CD14-positive monocyte (primary cell): ENCODE measurements at regions not wholly inside any gene's neighbourhood (a gene's known extent, or its start where the extent isn't known, plus 50 kb on each side); places are given as distances from the start of the nearest gene placed in this dataset.

Experiments
- DNase-seq, 3 donors: peaks; one replicate each; pipeline ENCODE4 v3.0.0-alpha.2; 2011 to 2022
- H2AFZ ChIP-seq: 2 replicates; pipeline ENCODE4 v1.6.0; 2012; ENCODE audit warnings: mild to moderate bottlenecking, low read depth, low read length, inconsistent platforms; ENCODE audit not compliant: insufficient read depth, poor library complexity, severe bottlenecking
- H3K27ac ChIP-seq, 2 donors: 1 replicate in 1 of 2; 2 replicates in 1 of 2; pipeline ENCODE4 v1.5.1; 2012 to 2013; ENCODE audit warnings: low read length in 2 of 2, control low read depth in 1 of 2, inconsistent platforms in 1 of 2, low read depth in 1 of 2, mild to moderate bottlenecking in 1 of 2
- H3K27me3 ChIP-seq, 2 donors: one replicate each; pipeline versions ENCODE4 v1.6.0 to v1.6.1; 2011 to 2013; ENCODE audit warnings: low read length in 2 of 2; ENCODE audit not compliant: control insufficient read depth in 2 of 2, insufficient read depth in 2 of 2
- H3K36me3 ChIP-seq, 2 donors: replicated peaks in 1 of 2; 1 replicate in 1 of 2; 2 replicates in 1 of 2; pipeline versions ENCODE4 v1.5.1 to v1.6.1; 2012 to 2013; ENCODE audit warnings: low read length in 2 of 2, control low read depth in 1 of 2, inconsistent platforms in 1 of 2, mild to moderate bottlenecking in 1 of 2; ENCODE audit not compliant: insufficient read depth in 2 of 2, control insufficient read depth in 1 of 2
- H3K4me1 ChIP-seq, 2 donors: 1 replicate in 1 of 2; 2 replicates in 1 of 2; pipeline versions ENCODE4 v1.5.1 to v1.6.1; 2012 to 2013; ENCODE audit warnings: low read length in 2 of 2, control low read depth in 1 of 2, inconsistent platforms in 1 of 2, mild to moderate bottlenecking in 1 of 2, moderate library complexity in 1 of 2; ENCODE audit not compliant: insufficient read depth in 2 of 2, control insufficient read depth in 1 of 2
- H3K4me2 ChIP-seq: replicated peaks from 2 replicates; pipeline ENCODE3; 2012; ENCODE audit warnings: low read length, moderate library complexity, mild to moderate bottlenecking; ENCODE audit not compliant: poor library complexity, severe bottlenecking; ENCODE audit errors: extremely low read depth
- H3K4me3 ChIP-seq, 3 experiments: fragments of 200-600 bp in 1 of 3; sonication (generic) in 1 of 3; replicated peaks in 1 of 3; 1 replicate in 2 of 3; 2 replicates in 1 of 3; pipeline ENCODE4 v1.5.1; 2011 to 2013; ENCODE audit warnings: low read length in 3 of 3, mild to moderate bottlenecking in 3 of 3, control low read depth in 2 of 3, low read depth in 2 of 3, inconsistent platforms in 1 of 3, moderate library complexity in 1 of 3
- H3K79me2 ChIP-seq: 2 replicates; pipeline ENCODE4 v1.6.0; 2012; ENCODE audit warnings: mild to moderate bottlenecking, control low read depth, inconsistent platforms, low read length, moderate library complexity; ENCODE audit not compliant: insufficient read depth
- H3K9ac ChIP-seq: 2 replicates; pipeline ENCODE4 v1.6.0; 2017; ENCODE audit warnings: low read length, mild to moderate bottlenecking; ENCODE audit not compliant: insufficient read depth, poor library complexity, severe bottlenecking
- H3K9me3 ChIP-seq, 2 donors: replicated peaks in 1 of 2; 1 replicate in 1 of 2; 2 replicates in 1 of 2; pipeline versions ENCODE4 v1.5.1 to v1.6.1; 2012 to 2013; ENCODE audit warnings: low read length in 2 of 2, control low read depth in 1 of 2; ENCODE audit not compliant: control insufficient read depth in 1 of 2, insufficient read depth in 1 of 2
- H4K20me1 ChIP-seq: 2 replicates; pipeline ENCODE4 v1.6.0; 2012; ENCODE audit warnings: mild to moderate bottlenecking, low read length, control low read depth, moderate library complexity; ENCODE audit not compliant: insufficient read depth
- H3K27ac Mint-ChIP-seq, 7 donors: one replicate each; pipeline ENCODE4 v1.8.0; 2020; ENCODE audit warnings: mild to moderate bottlenecking in 7 of 7, mixed read lengths in 7 of 7, moderate library complexity in 6 of 7, inconsistent platforms in 2 of 7
- H3K27me3 Mint-ChIP-seq, 3 donors: one replicate each; pipeline ENCODE4 v1.8.0; 2021 to 2022; ENCODE audit warnings: low read depth in 3 of 3, mild to moderate bottlenecking in 3 of 3, mixed read lengths in 3 of 3, moderate library complexity in 3 of 3, inconsistent platforms in 1 of 3
- H3K36me3 Mint-ChIP-seq, 2 donors: one replicate each; pipeline ENCODE4 v1.8.0; 2020; ENCODE audit warnings: mixed read lengths in 2 of 2, inconsistent platforms in 1 of 2, mild to moderate bottlenecking in 1 of 2
- H3K4me1 Mint-ChIP-seq: one replicate; pipeline ENCODE4 v1.8.0; 2020; ENCODE audit warnings: mild to moderate bottlenecking, mixed read lengths
- H3K4me3 Mint-ChIP-seq, 2 donors: one replicate each; pipeline ENCODE4 v1.8.0; 2020; ENCODE audit warnings: mild to moderate bottlenecking in 2 of 2, mixed read lengths in 2 of 2, moderate library complexity in 1 of 2
- H3K9me3 Mint-ChIP-seq, 7 donors: one replicate each; pipeline ENCODE4 v1.8.0; 2020 to 2022; ENCODE audit warnings: mixed read lengths in 7 of 7, mild to moderate bottlenecking in 6 of 7, moderate library complexity in 6 of 7, inconsistent platforms in 2 of 7
- WGBS: methylation state at CpG from one replicate; pipeline ENCODE4 v1.1.5; 2013; ENCODE audit warnings: missing lambda C conversion rate; ENCODE audit not compliant: insufficient coverage; 5-methylcytosine and 5-hydroxymethylcytosine counted together
- intact Hi-C, 2 donors: fragments of 100-400 bp; cut with micrococcal nuclease; formaldehyde crosslinking; loops; one replicate each; pipeline versions ENCODE4 v1.15.0 to v1.15.1; 2023
- TF ChIP-seq, protein P1 (sequence below): fragments of 200-600 bp; IDR thresholded peaks from one replicate; pipeline ENCODE4 v1.8.0; 2022; ENCODE audit warnings: antibody characterized with exemption, mild to moderate bottlenecking

DNA sequence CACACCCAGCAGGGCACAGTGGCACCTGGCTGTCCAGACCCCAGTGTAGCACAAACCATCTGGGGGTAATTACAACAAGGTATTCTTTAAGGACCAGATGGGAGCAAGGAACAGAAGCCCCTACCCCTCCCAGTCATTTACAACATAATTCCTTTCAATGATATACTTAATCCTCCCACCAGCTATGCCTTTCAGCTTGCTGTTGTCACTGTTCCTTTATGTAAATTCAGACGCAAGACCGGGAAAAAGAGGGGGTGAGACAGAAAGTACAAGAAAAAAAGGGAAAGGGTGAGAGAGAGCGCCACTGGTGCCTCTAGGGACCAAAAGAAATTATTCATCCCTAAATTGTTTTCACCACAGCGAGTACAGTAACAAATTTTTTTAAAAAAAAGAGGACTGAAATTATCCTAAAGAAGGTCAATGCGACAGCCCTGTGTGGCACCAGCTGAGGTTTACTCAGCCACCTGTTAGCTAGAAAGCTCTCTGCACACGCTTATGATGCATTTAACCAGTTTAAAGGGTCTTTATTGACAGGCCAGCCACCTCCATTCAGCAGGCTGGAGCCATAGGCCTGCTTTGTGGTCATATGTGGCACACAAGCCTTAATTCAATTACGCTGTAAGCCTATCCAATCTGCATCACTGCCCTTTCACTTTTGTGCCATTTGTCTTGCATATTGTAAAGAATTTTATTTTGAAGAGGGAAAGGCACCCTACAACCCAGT, 210.2 kb upstream of the ISL1 start:
- no peaks in the 10 kb centered on the region for H3K79me2 ChIP-seq
- H3K4me2 ChIP-seq = no peak overlapping the region
- H3K27ac ChIP-seq = no peak overlapping the region
- H3K27me3 Mint-ChIP-seq = no peaks in the 10 kb centered on the region
- no peak for DNase-seq
- H3K4me3 ChIP-seq = no peak overlapping the region
- intact Hi-C loops = no loop called here
- no peaks in the 10 kb centered on the region for H3K9me3 ChIP-seq
- no peaks in the 10 kb centered on the region for H4K20me1 ChIP-seq
- H3K4me1 Mint-ChIP-seq = no peaks in the 10 kb centered on the region
- no peaks in the 10 kb centered on the region for H3K36me3 ChIP-seq
- no peaks in the 10 kb centered on the region for H3K36me3 Mint-ChIP-seq
- 42% methylated on average over 3 of the region's 7 CpGs for WGBS
- H3K27me3 ChIP-seq = no peaks in the 10 kb centered on the region
- H3K9me3 Mint-ChIP-seq = no peaks in the 10 kb centered on the region
- TF ChIP-seq, protein P1, sequence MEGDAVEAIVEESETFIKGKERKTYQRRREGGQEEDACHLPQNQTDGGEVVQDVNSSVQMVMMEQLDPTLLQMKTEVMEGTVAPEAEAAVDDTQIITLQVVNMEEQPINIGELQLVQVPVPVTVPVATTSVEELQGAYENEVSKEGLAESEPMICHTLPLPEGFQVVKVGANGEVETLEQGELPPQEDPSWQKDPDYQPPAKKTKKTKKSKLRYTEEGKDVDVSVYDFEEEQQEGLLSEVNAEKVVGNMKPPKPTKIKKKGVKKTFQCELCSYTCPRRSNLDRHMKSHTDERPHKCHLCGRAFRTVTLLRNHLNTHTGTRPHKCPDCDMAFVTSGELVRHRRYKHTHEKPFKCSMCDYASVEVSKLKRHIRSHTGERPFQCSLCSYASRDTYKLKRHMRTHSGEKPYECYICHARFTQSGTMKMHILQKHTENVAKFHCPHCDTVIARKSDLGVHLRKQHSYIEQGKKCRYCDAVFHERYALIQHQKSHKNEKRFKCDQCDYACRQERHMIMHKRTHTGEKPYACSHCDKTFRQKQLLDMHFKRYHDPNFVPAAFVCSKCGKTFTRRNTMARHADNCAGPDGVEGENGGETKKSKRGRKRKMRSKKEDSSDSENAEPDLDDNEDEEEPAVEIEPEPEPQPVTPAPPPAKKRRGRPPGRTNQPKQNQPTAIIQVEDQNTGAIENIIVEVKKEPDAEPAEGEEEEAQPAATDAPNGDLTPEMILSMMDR = no peak
- no peak overlapping the region for H3K9ac ChIP-seq
- H3K4me3 Mint-ChIP-seq = no peak overlapping the region
- H3K27ac Mint-ChIP-seq = no peak overlapping the region
- H2AFZ ChIP-seq = no peak overlapping the region
- no peaks in the 10 kb centered on the region for H3K4me1 ChIP-seq

DNA sequence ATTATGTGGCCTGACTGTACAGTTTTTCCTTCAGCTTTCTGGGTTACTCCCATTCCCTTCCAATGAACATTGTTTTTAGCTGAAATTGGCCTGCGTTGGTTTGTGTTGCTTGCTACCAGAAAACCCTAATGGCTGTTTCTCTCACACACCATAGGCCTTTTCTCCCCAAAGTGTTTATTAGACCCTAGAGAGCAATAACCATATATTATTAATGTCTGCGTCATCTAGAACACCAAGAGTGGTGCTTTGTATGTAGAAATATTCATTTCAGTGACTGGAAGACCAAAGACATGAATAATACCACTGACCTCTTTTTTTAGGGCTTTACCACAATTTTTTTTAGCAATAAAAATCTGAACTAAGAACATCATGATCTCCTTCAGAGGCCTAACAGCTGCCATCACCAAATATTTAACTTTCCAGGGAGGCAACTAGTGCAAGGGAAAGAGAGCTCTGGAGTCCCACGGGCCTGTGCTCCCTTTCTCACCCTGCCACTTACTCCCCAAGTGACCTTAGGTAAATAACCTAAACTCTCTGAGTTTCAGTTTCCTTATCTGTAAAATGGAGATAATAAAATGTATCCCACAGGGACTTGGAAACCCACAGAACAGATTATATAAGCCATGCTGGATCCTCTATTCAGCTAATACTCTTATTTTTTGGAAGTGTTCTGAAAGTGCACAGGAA, 201.9 kb upstream of the ISL1 start:
- H3K4me3 ChIP-seq = no peak overlapping the region
- WGBS = no CpG with 5 or more reads among the region's 3 CpGs
- TF ChIP-seq, protein P1 = no peak
- no peak for DNase-seq
- Mint-ChIP-seq H3K4me1 (no peaks in the 10 kb centered on the region), H3K9me3 (peaks cover 0 to 6% (median 2%) of the 10 kb centered on the region in 7 donors), H3K27me3 (no peaks in the 10 kb centered on the region), H3K4me3 (no peak overlapping the region), H3K36me3 (no peaks in the 10 kb centered on the region), H3K27ac (no peak overlapping the region)
- intact Hi-C loops = no loop called here
- no peaks in the 10 kb centered on the region for H3K79me2 ChIP-seq
- H3K36me3 ChIP-seq = no peaks in the 10 kb centered on the region
- H2AFZ ChIP-seq = no peak overlapping the region
- H4K20me1 ChIP-seq = no peaks in the 10 kb centered on the region
- no peak overlapping the region for H3K27ac ChIP-seq
- no peak overlapping the region for H3K4me2 ChIP-seq
- H3K9me3 ChIP-seq = no peaks in the 10 kb centered on the region
- H3K27me3 ChIP-seq = no peaks in the 10 kb centered on the region
- no peaks in the 10 kb centered on the region for H3K4me1 ChIP-seq
- no peak overlapping the region for H3K9ac ChIP-seq
